BE2C (cell line): ENCODE measurements at regions not wholly inside any gene's neighbourhood (a gene's known extent, or its start where the extent isn't known, plus 50 kb on each side); places are given as distances from the start of the nearest gene placed in this dataset.

ENCODE experiments used
- DNase-seq: peaks from one replicate; pipeline ENCODE4 v3.0.0-alpha.2; 2020
- H3K27me3 ChIP-seq: fragments of 250-450 bp; sonication (Bioruptor Pico); 2 replicates; pipeline ENCODE4 v1.5.1; 2020; ENCODE audit warnings: mild to moderate bottlenecking
- H3K36me3 ChIP-seq: fragments of 250-450 bp; sonication (Bioruptor Pico); 2 replicates; pipeline ENCODE4 v1.5.1; 2020; ENCODE audit warnings: mild to moderate bottlenecking
- H3K4me1 ChIP-seq: fragments of 250-450 bp; sonication (Bioruptor Pico); 2 replicates; pipeline ENCODE4 v1.5.1; 2020
- H3K4me3 ChIP-seq: 2 replicates; pipeline ENCODE4 v1.5.1; 2011; ENCODE audit warnings: low read depth, low read length
- H3K9me3 ChIP-seq: fragments of 250-450 bp; sonication (Bioruptor Pico); 2 replicates; pipeline ENCODE4 v1.5.1; 2020
- TF ChIP-seq, protein P1 (sequence below): IDR thresholded peaks from 2 replicates; pipeline ENCODE4 v1.5.1; 2012; ENCODE audit warnings: mild to moderate bottlenecking, low read depth, low read length

DNA sequence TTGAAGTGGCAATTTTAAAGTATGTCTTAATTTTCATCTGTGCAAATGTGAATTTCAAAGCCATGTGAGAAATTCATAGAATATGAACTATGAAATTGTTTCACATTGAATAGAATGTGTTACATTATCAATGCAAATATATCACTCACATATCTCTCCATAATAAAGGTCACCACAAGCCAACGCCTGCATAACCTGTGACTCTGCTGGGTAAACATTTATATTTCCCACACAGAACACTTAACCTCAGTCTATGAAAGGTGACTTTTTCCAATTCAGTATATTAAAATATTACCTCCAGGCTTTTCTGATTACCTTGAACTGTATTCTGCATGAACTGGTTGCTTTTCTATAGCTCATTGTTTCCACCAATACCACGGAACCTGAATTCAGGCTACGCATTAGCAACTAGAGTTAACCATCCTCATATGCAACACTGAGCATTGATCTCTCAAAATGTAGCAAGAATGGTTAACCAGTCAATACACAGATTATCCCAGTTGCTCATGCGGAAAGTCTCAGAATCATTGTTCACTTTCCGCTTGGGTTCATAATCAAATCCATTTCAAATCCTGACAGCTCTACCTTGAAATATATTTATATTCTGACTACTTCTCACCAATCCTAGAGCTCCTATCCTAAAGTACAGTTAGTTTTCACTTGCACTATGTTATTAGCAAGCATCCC is 126.6 kb upstream of the TYRP1 start:
- DNase-seq, result no peak
- TF ChIP-seq, protein P1, sequence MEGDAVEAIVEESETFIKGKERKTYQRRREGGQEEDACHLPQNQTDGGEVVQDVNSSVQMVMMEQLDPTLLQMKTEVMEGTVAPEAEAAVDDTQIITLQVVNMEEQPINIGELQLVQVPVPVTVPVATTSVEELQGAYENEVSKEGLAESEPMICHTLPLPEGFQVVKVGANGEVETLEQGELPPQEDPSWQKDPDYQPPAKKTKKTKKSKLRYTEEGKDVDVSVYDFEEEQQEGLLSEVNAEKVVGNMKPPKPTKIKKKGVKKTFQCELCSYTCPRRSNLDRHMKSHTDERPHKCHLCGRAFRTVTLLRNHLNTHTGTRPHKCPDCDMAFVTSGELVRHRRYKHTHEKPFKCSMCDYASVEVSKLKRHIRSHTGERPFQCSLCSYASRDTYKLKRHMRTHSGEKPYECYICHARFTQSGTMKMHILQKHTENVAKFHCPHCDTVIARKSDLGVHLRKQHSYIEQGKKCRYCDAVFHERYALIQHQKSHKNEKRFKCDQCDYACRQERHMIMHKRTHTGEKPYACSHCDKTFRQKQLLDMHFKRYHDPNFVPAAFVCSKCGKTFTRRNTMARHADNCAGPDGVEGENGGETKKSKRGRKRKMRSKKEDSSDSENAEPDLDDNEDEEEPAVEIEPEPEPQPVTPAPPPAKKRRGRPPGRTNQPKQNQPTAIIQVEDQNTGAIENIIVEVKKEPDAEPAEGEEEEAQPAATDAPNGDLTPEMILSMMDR, result no peak
- Histone ChIP-seq H3K36me3 (no peaks in the 10 kb centered on the region), H3K4me3 (no peak overlapping the region), H3K27me3 (peaks cover 20% of the 10 kb centered on the region), H3K9me3 (no peaks in the 10 kb centered on the region), H3K4me1 (no peaks in the 10 kb centered on the region)

DNA sequence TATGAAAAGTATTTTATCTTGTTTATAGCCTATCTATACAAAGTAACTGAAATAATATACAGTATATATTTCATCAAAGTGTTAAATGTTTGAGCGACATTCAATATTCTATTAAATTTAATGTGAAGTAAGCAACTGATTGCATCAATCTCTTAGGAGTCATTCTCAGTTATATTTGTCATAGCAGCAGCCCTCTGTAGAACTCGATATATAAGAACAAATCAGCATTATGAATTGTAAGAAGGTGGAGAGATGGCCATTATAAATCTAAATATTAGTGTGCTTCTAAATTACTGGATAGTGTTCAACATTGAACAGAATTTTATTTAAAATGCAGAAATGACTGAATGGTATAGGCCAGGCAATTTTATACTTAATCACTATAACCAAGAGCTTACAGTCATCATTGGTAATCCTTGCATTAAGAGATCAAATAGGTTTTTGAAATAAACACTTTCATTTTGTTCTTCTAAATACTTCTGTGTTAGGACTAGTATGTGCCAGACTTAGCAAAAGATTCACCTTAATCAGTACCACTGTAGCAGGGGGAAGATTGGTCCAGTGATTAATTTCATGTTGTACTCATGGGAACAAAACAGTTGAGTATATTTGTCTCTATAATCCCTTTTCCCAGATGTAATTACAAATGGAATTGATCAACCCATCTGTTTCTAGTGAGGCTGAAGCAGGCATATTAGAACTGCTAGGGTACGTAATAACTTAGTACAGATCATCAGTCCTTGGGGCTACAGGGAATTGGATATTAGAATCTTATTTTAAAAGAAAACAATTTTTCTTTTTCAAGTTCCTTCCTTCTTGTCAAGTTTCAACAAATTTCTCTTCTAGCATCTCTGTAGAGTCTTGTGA is 108.3 kb upstream of the TYRP1 start:
- TF ChIP-seq, protein P1, result no peak
- no peak for DNase-seq
- no peaks in the 10 kb centered on the region for H3K4me1 ChIP-seq

DNA sequence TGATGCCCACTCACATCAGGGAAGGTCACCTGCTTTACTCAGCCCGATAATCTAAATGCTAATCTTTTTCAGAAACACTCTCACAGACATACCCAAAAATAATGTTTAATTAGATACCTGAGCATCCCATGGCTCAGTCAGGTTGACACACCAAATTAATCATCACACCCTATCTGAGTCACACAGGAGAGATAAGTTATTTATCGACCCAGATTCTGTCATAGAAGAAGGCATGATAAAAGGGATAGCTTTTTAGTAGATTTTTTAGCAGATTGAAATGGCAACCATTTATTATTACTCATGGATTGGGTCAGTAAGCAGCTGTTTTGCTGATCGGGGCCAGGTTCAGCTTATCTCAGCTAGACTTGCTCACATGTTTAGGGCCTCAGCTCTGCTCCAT is 97.8 kb upstream of the TYRP1 start:
- Histone ChIP-seq H3K4me1 (no peaks in the 10 kb centered on the region), H3K4me3 (no peak overlapping the region), H3K27me3 (no peaks in the 10 kb centered on the region; the same call in 1 of the 2 replicates), H3K9me3 (no peaks in the 10 kb centered on the region), H3K36me3 (no peaks in the 10 kb centered on the region)
- TF ChIP-seq, protein P1, result no peak
- no peak for DNase-seq

More for the DNA sequence above, 108.3 kb upstream of the TYRP1 start:
- Histone ChIP-seq H3K9me3 (no peaks in the 10 kb centered on the region), H3K36me3 (no peaks in the 10 kb centered on the region), H3K27me3 (no peaks in the 10 kb centered on the region; the same call in none of the 2 replicates), H3K4me3 (no peak overlapping the region)

DNA sequence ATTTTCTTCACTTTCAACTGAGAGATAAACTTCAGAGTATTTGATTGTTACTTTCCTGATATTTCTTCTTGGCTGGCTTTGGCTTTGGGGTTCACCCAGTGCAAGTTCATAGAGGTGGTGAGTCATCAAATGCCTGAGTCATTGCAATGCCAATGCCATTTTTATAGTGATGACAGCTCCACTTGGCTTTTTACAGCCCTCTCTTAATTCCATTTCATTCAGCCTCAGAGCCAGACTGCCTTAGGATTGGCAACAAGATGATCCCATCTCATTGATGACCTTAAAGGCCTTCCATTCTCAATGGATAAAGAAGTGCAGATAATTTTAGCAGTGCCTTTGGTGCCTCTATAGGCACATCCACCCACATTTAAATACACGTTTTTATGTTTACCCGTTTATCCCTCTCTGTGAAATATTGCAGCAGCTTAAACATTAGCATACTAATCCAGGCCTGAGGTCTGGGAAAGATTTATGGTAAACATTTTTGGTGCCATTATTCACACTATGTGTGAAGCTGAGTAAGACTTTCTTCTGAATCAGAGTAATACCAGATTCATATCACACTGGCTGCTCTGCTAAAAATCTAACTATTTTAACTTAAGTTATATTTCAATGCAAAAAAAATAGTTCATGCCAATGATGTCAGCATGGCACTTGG is 88.9 kb upstream of the TYRP1 start:
- no peaks in the 10 kb centered on the region for H3K9me3 ChIP-seq
- no peak overlapping the region for H3K4me3 ChIP-seq
- H3K4me1 ChIP-seq, result no peaks in the 10 kb centered on the region
- H3K27me3 ChIP-seq, result no peaks in the 10 kb centered on the region
- TF ChIP-seq, protein P1, result no peak
- DNase-seq, result no peak
- H3K36me3 ChIP-seq, result no peaks in the 10 kb centered on the region

DNA sequence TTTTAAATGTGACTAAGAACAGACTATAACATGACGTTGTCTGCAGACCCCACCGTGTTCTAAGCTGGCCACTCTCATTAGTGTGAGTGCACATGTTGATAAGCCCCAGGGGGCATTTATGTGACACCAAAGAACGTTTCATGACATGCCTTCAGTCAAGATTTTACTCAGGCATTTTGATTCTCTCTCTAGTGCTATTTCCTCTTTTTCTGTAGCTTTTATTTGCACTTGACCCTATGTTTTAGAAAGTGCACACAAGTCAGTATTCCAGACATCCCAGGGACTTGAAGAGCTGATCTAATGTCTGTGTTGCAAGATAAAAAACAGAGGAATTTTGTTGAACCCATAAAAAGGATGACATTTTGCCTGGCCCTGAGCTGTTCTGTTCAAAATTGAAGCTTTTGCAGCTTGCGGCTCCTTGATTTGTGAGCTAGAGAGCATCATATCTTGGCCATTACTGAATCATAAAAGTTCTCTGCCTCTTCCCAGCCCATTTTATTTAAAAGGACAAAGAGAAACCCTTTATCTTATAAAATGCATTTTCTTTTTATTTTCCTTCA is 80.9 kb upstream of the TYRP1 start:
- Histone ChIP-seq H3K4me1 (no peaks in the 10 kb centered on the region), H3K36me3 (no peaks in the 10 kb centered on the region), H3K4me3 (no peak overlapping the region), H3K27me3 (no peaks in the 10 kb centered on the region; the same call in 1 of the 2 replicates), H3K9me3 (no peaks in the 10 kb centered on the region)
- no peak for DNase-seq
- TF ChIP-seq, protein P1, result no peak
